Kidney epithelial cell (primary cell): ENCODE measurements at regions not wholly inside any gene's neighbourhood (a gene's known extent, or its start where the extent isn't known, plus 50 kb on each side); places are given as distances from the start of the nearest gene placed in this dataset.

Source experiments
- DNase-seq: peaks from one replicate; pipeline ENCODE4 v3.0.0-alpha.2; 2010; ENCODE audit warnings: low read depth
- H3K27me3 ChIP-seq: 2 replicates; pipeline ENCODE4 v1.6.0; 2011; ENCODE audit warnings: low read length; ENCODE audit not compliant: control insufficient read depth, insufficient read depth
- H3K36me3 ChIP-seq: 2 replicates; pipeline ENCODE4 v1.5.1; 2011; ENCODE audit warnings: low read length; ENCODE audit not compliant: control insufficient read depth, insufficient read depth
- H3K4me3 ChIP-seq: 2 replicates; pipeline ENCODE4 v1.5.1; 2011; ENCODE audit warnings: low read depth, mild to moderate bottlenecking, control low read depth, low read length
- CTCF ChIP-seq: IDR thresholded peaks from 2 replicates; pipeline ENCODE4 v1.5.1; 2011; ENCODE audit warnings: mild to moderate bottlenecking, moderate library complexity, low read length, control low read depth, inconsistent platforms; ENCODE audit not compliant: insufficient read depth, poor library complexity, severe bottlenecking

DNA sequence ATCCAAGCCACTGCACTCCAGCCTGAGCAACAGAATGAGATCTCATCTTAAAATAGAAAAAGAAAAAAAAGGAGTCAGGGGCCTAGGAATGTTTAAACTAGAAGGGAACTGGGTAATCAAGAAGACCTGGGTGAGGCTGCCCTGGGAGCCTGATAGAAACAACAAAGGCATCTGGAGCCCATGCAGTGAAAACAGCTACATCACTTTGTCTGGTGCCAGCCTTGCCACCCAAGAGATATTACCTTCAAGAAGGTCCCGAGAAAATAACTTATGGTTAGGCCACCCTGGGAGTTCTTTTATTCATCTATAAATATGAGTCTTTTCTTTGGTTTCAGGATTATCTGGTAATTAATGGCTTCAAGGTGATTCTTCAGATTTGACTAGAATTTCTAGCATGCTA is 412.1 kb downstream of the METTL15 start:
- H3K36me3 ChIP-seq = no peaks in the 10 kb centered on the region
- no peak for TF ChIP-seq CTCF
- H3K27me3 ChIP-seq = no peaks in the 10 kb centered on the region
- H3K4me3 ChIP-seq = no peak overlapping the region
- no peak for DNase-seq

GRCh38 chr11:28518825-28519224 is 410.6 kb downstream of the METTL15 start:
- no peak for DNase-seq
- Histone ChIP-seq H3K36me3 (no peaks in the 10 kb centered on the region), H3K4me3 (no peak overlapping the region), H3K27me3 (no peaks in the 10 kb centered on the region)
- no peak for TF ChIP-seq CTCF

GRCh38 chr11:28517621-28518020 is 409.4 kb downstream of the METTL15 start:
- no peaks in the 10 kb centered on the region for H3K27me3 ChIP-seq
- no peaks in the 10 kb centered on the region for H3K36me3 ChIP-seq
- H3K4me3 ChIP-seq = no peak overlapping the region
- no peak for TF ChIP-seq CTCF
- DNase-seq = no peak

DNA sequence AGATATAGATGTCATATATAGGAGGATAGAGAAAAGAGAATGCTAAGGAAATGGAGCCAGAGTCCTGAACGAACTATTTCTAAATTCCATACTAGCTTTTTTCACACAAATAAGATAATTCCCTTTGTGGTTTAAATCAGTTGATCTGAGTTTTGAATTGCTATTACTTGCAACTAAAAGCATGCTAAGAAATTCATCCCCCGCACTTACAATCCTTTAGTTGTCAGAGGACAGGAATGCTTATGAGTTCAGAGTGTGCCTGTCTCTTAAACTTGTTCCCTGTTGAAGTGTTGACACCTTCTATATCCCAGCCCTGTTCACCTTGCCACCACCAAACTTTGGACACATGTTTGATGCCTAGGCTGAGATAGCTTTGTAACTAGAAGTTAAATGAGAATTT is 406.2 kb downstream of the METTL15 start:
- Histone ChIP-seq H3K36me3 (no peaks in the 10 kb centered on the region), H3K27me3 (no peaks in the 10 kb centered on the region), H3K4me3 (no peak overlapping the region)
- no peak for TF ChIP-seq CTCF
- no peak for DNase-seq

DNA sequence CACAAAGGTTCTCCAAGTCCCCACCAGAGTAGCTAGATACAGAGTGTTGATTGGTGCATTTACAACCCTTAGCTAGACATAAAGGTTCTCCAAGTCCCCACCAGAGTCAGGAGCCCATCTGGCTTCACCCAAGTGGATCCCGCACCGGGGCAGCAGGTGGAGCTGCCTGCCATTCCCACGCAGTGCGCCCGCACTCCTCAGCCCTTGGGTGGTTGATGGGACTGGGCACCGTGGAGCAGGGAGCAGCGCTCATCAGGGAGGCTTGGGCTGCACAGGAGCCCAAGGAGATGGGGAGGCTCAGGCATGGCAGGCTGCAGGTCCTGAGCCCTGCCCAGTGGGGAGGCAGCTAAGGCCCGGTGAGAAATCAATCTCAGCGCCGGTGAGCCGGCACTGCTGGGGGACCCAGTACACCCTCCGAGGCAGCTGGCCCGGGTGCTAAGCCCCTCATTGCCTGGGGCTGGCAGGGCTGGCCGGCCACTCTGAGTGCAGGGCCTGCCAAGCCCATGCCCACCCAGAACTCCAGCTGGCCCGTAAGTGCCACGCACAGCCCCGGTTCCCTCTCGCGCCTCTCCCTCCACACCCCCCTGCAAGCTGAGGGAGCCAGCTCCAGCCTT is 404.1 kb downstream of the METTL15 start:
- TF ChIP-seq CTCF = no peak
- Histone ChIP-seq H3K27me3 (no peaks in the 10 kb centered on the region), H3K4me3 (no peak overlapping the region), H3K36me3 (no peaks in the 10 kb centered on the region)
- DNase-seq = no peak

DNA sequence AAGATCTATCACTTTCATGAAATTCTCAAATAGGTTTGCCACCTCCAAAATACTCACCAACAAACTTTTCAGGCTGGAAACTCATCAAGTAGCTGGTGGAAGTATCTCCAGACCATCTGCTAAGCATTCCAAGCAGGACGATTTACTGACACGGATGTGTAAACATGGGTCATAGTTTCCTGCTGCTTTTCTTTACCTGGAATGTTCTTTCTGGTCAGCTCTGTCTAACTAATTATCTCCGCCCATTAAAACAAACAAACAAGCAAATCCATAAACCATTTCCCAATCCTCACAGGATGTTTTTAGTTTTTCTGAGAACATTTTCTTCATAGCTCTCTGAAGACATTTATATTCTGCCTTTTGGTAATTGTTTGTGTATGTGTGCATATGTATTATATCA is 397.0 kb downstream of the METTL15 start:
- H3K27me3 ChIP-seq = no peaks in the 10 kb centered on the region
- no peaks in the 10 kb centered on the region for H3K36me3 ChIP-seq
- no peak for TF ChIP-seq CTCF
- no peak for DNase-seq
- no peak overlapping the region for H3K4me3 ChIP-seq
